Panc1 (cell line): ENCODE measurements at regions not wholly inside any gene's neighbourhood (a gene's known extent, or its start where the extent isn't known, plus 50 kb on each side); places are given as distances from the start of the nearest gene placed in this dataset.

Source experiments
- CTCF ChIP-seq: fragments of 450-650 bp; IDR thresholded peaks from 2 replicates; pipeline ENCODE4 v1.5.1; 2017; ENCODE audit warnings: mild to moderate bottlenecking
- POLR2AphosphoS5 ChIP-seq: IDR thresholded peaks from 2 replicates; pipeline ENCODE4 v1.6.1; 2012; ENCODE audit warnings: mild to moderate bottlenecking, low read depth, low read length, moderate library complexity
- REST ChIP-seq, 2 experiments: IDR thresholded peaks; 2 replicates each; pipeline ENCODE4 v1.6.1; 2011 to 2012; ENCODE audit warnings: low read depth in 2 of 2, control low read depth in 1 of 2, low read length in 1 of 2, mild to moderate bottlenecking in 1 of 2, moderate library complexity in 1 of 2; ENCODE audit not compliant: insufficient read depth in 1 of 2
- TCF7L2 ChIP-seq: IDR thresholded peaks from 2 replicates; pipeline ENCODE4 v1.6.1; 2011; ENCODE audit warnings: mild to moderate bottlenecking, low read depth, low read length, inconsistent platforms

GRCh38 chr2:164078421-164078820 lies 342.6 kb upstream of the FIGN start:
- TF ChIP-seq CTCF, result no peak
- TF ChIP-seq TCF7L2, result no peak
- no peak for TF ChIP-seq POLR2AphosphoS5
- no peak for TF ChIP-seq REST (IDR thresholded peaks at IDR 0.05; ENCODE audit: insufficient read depth in 1 of 2, low read depth in 2 of 2, low read length in 1 of 2)
